Right lobe of liver (tissue), 6 donors: ENCODE measurements at regions not wholly inside any gene's neighbourhood (a gene's known extent, or its start where the extent isn't known, plus 50 kb on each side); places are given as distances from the start of the nearest gene placed in this dataset.

Experiments used
- ATAC-seq, 4 donors: fragments of 200-7000 bp; cut with Tn5 transposase; one replicate each; pipeline ENCODE4 v1.9.1; 2020; ENCODE audit warnings: mild to moderate bottlenecking in 4 of 4, moderate library complexity in 4 of 4
- DNase-seq, 3 donors: peaks; one replicate each; pipeline ENCODE4 v3.0.0-alpha.2; 2020
- H3K27ac ChIP-seq, 3 donors: fragments of 200-600 bp; one replicate each; pipeline ENCODE4 v1.8.0; 2022
- H3K27me3 ChIP-seq, 2 donors: fragments of 200-600 bp; one replicate each; pipeline ENCODE4 v1.8.0; 2022
- H3K36me3 ChIP-seq, 4 donors: fragments of 200-600 bp; sonication (generic) in 1 of 4; one replicate each; pipeline versions ENCODE4 v1.5.1 to v1.8.0; 2017 to 2022; ENCODE audit warnings: control low read depth in 1 of 4
- H3K4me1 ChIP-seq, 4 donors: fragments of 200-600 bp; sonication (generic) in 1 of 4; one replicate each; pipeline versions ENCODE4 v1.5.1 to v1.8.0; 2017 to 2022; ENCODE audit warnings: control low read depth in 1 of 4
- H3K4me3 ChIP-seq, 3 donors: fragments of 200-600 bp; one replicate each; pipeline ENCODE4 v1.8.0; 2022
- H3K9me3 ChIP-seq, 4 donors: fragments of 200-600 bp; sonication (generic) in 1 of 4; one replicate each; pipeline versions ENCODE4 v1.5.1 to v1.8.0; 2017 to 2022; ENCODE audit warnings: control low read depth in 1 of 4
- CTCF ChIP-seq, 4 donors: fragments of 200-600 bp in 3 of 4; fragments of 450-650 bp in 1 of 4; IDR thresholded peaks; one replicate each; pipeline versions ENCODE4 v1.5.1 to v1.8.0; 2016 to 2022; ENCODE audit warnings: antibody characterized with exemption in 4 of 4, mild to moderate bottlenecking in 2 of 4
- POLR2A ChIP-seq: fragments of 450-650 bp; IDR thresholded peaks from one replicate; pipeline ENCODE4 v1.6.1; 2017; ENCODE audit warnings: antibody characterized with exemption, mild to moderate bottlenecking
- WGBS: methylation state at CpG from one replicate; pipeline ENCODE4 v1.1.6; 2018; ENCODE audit warnings: low coverage, low lambda C conversion rate; ENCODE audit not compliant: insufficient coverage; ENCODE audit errors: missing lambda C conversion rate; 5-methylcytosine and 5-hydroxymethylcytosine counted together
- intact Hi-C, 2 donors: fragments of 100-400 bp; cut with DNase I; formaldehyde crosslinking; loops; one replicate each; pipeline versions ENCODE4 v1.11.2 to v1.14.1; 2022
- donor health status: DM: no; HTN: yes; CAD: no.
- donor health status: DM: no; HTN: no; CAD: no.
- donor health status: DM: no; HTN: no; CAD: no.
- donor health status: DM: no; HTN: yes; CAD: no.
- donor health status: DM: no; HTN: yes; CAD: no.

GRCh38 chr2:236685361-236685760 lies 115.7 kb downstream of the ACKR3 start:
- no peaks in the 10 kb centered on the region for H3K27me3 ChIP-seq
- WGBS: 80% methylated on average over 1 of the region's 1 CpG
- H3K27ac ChIP-seq: no peak overlapping the region
- no peak overlapping the region for H3K4me3 ChIP-seq
- no peaks in the 10 kb centered on the region for H3K9me3 ChIP-seq
- TF ChIP-seq CTCF (IDR thresholded peaks at IDR 0.05) (no peak), POLR2A (no peak)
- intact Hi-C loops: no loop called here
- no peaks in the 10 kb centered on the region for H3K36me3 ChIP-seq
- H3K4me1 ChIP-seq: no peaks in the 10 kb centered on the region
- ATAC-seq (no peak), DNase-seq (no peak)

- Histone ChIP-seq H3K9me3 (no peaks in the 10 kb centered on the region), H3K27ac (no peak overlapping the region), H3K36me3 (no peaks in the 10 kb centered on the region), H3K4me1 (no peaks in the 10 kb centered on the region), H3K4me3 (no peak overlapping the region), H3K27me3 (no peaks in the 10 kb centered on the region)
- intact Hi-C loops: no loop called here
- WGBS: 96% methylated on average over 5 of the region's 11 CpGs
- TF ChIP-seq CTCF (IDR thresholded peaks at IDR 0.05) (no peak), POLR2A (no peak)
- DNase-seq (no peak), ATAC-seq (no peak)
Observed at GRCh38 chr2:236685979-236686520, 116.4 kb downstream of the ACKR3 start.

GRCh38 chr2:236686561-236686960 lies 116.9 kb downstream of the ACKR3 start:
- Histone ChIP-seq H3K4me3 (no peak overlapping the region), H3K4me1 (no peaks in the 10 kb centered on the region), H3K27ac (no peak overlapping the region), H3K36me3 (no peaks in the 10 kb centered on the region), H3K27me3 (no peaks in the 10 kb centered on the region), H3K9me3 (no peaks in the 10 kb centered on the region)
- ATAC-seq: no peak
- no peak for DNase-seq
- 33% methylated on average over 1 of the region's 2 CpGs for WGBS
- intact Hi-C loops: no loop called here
- TF ChIP-seq POLR2A (no peak), CTCF (IDR thresholded peaks at IDR 0.05) (no peak)

GRCh38 chr2:236687296-236687965 lies 117.8 kb downstream of the ACKR3 start:
- WGBS: 37% methylated on average over 5 of the region's 8 CpGs
- TF ChIP-seq POLR2A: no peak
- no peak for TF ChIP-seq CTCF (IDR thresholded peaks at IDR 0.05)
- Histone ChIP-seq H3K27ac (no peak overlapping the region), H3K27me3 (no peaks in the 10 kb centered on the region), H3K4me1 (no peaks in the 10 kb centered on the region), H3K4me3 (no peak overlapping the region), H3K36me3 (no peaks in the 10 kb centered on the region), H3K9me3 (no peaks in the 10 kb centered on the region)
- DNase-seq: peak in 2 of 3 donors; percentile 46 to 58
- intact Hi-C loops: no loop called here
- ATAC-seq: peak; percentile 66 to 83 (median 75)
